EH (cell line): ENCODE measurements at regions not wholly inside any gene's neighbourhood (a gene's known extent, or its start where the extent isn't known, plus 50 kb on each side); places are given as distances from the start of the nearest gene placed in this dataset.

Experiments
- DNase-seq: peaks from one replicate; pipeline ENCODE4 v3.0.0-alpha.2; 2015; ENCODE audit warnings: low read depth

DNA sequence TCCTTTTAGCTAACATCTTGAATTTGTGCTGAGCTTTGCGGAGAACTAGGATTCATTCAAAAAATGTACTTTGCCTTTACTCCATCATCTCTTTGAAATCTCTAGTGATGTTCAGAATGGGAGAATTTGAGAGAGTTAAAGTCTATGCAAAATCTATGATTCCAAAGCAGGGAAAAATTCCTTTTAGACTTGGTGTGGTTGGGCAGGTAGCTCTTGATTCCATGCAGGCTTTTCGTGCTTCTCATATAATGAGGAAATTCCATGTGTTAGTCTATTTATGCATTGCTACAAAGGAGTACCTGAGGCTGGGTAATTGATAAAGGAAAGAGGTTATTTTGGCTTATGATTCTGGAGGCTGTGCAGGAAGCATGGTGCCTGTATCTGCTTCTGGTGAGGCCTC lies 258.9 kb upstream of the EPHA4 start:
- DNase-seq: no peak

DNA sequence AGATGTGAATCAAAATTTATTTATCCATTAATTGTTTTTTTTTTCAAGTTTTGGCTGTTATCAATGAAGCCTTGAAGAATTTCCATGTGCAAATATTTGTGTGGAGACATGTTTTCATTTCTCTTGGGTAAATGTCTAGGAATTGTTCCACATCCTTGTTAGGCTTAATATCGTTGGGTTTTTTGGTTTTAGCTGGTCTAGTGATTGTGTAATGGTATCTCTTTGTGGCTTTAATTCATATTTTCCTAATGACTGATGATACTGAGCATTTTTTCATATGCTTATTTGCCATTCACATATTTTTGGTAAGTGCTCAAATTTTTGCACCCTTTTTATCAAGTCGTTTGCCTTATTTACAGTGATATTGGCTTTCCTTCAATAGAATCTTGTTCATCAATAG lies 250.3 kb upstream of the EPHA4 start:
- peak; percentile 3 for DNase-seq

DNA sequence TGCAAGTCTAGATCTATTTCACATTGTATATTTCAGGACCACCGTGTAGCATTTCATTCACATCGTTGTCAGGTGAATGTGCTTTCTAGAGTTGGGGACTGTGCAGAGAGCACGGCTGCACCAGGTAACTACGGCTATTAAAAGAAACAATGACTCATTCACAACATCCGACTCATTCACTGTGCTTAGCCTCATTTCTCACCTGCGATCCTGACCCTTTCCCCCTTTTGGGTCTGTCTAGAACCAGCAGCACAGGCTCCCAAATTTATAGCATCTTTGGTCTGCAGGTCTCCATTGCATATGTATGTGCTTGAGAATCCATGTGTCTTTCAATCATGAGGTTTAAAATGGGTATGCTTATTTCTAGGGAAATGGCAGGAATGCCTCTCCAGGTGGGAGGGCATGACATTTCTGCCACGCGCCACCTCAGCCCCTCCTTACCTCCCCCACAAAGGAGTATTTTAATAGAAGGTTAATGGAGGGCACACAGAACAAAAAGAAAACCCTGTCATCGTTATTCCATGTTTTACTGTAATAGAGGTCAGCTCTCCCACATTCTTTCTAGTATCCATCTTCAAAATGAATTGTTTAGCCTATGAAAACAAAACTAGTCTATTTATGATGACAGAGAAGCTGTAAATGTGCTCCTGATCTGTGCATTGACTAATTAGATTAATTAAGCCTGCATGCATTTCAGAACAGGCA lies 246.7 kb upstream of the EPHA4 start:
- DNase-seq: no peak

DNA sequence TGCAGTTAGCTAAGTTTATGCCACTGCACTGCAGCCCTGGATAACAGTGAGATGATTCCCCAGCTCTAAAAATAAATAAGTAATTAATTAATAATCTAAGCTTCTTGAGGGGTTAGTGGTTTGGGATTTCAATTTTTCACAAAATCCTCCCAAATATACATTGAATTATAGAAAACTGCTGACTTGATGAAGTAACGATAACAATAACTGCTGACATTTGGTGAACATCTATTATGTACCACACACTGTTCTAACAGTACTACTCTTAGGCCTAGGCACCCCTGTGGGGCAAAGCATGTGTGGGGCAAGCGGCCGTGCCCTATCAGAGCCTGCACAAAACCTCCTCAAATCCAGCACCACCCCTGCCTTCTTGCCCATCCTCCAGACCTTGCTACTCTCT lies 245.8 kb upstream of the EPHA4 start:
- DNase-seq: no peak

DNA sequence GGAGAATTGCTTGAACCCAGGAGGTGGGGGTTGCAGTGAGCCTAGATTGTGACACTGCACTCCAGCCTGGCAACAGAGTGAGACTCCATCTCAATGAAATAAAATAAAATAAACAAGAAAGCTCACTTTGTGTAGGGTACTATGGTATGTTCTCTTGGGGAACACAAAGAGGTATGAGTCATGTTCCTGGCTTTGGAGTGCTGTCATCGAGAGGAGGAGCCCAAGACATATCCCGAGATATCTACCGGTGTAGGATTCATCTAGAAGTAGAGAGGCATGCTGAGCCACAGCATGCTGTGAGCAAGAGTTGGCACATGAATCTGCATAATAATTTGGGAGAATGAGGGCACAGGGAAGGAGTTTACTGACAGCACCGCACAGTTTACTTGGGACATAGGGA lies 244.9 kb upstream of the EPHA4 start:
- peak; percentile 3 for DNase-seq

DNA sequence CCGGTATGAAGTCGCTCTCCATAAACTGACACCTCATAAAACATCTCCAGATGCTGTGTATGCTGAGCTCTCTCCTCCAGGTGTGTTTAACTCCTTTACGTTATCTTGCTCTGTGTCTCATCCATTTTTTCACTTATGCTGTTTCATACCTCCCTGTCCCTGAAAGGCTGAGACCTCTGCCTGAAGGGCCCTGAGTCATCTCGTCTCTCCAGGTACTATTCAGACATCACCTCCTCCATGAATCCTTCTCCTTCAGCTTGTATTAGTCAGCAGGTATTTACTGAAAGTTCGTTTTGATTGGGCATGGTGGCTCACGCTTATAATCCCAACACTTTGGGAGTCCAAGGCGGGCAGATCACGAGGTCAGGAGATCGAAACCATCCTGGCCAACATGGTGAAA lies 244.5 kb upstream of the EPHA4 start:
- no peak for DNase-seq

DNA sequence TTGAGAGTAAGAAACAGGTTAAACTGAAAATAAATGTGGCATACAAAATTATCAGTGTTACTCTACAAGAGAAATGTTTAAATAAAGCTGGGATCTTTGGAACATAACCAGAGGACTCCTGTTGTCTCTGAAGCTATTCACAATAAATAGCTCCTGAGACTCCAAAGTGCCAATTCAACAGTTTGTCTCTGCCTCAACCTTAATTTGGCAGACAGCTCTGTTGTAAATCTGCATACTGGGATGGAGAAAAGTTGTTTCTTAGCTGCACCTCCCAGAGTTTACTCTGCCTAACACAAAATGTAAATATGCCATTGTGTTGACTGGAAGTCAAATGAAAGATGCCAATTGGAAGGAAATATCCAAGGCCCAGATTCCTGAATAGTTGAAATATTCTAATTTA lies 238.5 kb upstream of the EPHA4 start:
- no peak for DNase-seq

DNA sequence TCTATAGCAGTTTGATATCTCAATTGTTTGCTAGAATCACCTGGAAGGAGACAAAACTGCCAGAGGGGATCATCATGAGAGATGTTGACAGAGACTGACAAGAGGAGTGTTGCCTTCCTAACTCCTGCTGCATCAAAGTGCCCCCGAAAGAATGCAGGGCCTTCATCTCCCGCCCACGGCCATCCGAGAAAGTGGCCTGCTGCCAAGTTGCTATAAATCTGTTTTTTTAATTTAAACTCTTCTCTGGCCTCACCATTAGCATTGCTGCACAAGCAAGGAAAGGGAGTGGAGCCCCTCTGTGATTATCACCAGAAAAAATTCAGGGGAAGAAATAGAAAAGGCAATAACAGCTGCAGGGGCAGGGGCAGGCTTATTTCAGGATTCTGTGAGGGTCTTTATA lies 238.1 kb upstream of the EPHA4 start:
- DNase-seq: no peak

DNA sequence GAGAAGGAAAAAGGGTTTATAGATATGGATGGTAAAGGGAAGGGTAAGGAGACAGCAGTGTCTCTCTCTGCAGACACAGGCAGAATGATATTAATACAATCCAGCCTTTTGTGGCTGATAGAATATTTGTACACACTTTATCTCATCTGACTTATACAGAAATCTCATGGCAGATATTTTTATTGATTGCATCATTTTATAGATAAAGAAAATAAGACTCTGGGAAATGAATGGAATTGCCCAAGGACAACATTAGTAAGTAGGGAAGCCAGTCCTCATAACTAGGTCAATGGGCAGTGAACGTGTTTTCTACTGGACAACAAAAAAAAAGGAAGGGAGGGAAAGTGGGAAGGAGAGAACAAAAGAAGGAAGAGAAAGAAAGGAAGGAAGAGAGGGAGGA lies 236.4 kb upstream of the EPHA4 start:
- DNase-seq: no peak

DNA sequence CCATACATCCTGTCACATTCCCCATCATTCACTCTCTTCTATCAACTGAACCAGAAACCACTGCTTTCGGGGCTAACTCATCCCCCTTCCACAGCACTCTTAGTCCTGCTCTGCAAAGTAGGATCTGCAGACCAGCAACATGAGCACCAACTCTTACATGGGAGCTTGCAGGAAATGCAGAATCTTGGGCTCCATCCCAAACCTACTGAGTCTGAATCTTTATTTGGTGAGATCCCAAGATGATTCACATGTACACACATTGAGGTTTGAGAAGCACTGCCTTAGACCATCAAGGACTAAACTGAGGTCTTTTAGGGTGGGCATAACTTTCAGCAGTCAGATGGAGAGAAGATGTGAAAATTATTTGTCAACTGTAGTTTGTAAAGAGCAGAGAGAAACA lies 235.6 kb upstream of the EPHA4 start:
- no peak for DNase-seq

DNA sequence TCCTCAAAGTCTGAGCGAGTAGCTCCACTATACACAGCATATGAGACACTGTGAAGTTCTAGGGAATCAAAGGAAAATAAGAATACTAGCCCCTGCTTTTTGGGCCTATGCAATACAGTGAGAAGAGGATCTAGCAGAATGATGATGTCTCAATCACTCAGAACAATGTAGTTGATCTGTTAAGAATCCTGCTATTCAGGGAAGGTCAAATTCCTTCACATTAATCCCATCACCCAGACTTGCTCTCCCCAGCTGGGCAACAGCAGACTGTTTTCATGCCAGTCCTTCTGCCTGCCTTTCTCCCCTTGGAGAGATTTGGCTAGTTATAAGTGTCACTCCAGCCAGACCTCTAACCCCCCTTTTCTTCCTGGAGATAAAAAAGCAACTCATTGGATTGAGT lies 230.0 kb upstream of the EPHA4 start:
- no peak for DNase-seq

DNA sequence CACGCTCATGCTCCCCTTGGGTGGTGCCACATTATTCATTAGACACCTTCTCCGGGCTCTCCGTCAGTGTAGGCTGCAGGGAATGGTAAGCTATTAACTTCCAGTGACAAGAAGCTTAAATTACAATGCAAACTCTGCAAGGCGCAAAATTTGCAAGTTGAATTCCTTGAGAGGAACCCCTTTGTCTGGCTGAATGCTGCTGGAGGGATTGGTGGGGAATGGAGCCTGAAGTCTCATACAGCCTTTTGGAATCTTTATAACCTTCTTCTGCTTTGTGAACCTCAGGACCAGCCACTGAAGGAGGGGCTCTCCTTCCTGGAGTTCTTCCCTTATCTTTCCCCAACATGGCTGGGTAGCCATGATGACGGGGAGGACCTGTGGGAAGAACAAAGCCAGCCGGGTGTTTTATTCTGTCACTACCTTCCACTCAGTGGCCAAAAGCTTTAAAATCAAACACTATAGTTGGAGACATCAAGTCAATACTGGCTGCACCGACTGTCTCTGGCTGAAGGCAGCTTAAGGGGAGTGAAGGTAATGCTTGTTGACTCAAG lies 220.9 kb upstream of the EPHA4 start:
- no peak for DNase-seq

DNA sequence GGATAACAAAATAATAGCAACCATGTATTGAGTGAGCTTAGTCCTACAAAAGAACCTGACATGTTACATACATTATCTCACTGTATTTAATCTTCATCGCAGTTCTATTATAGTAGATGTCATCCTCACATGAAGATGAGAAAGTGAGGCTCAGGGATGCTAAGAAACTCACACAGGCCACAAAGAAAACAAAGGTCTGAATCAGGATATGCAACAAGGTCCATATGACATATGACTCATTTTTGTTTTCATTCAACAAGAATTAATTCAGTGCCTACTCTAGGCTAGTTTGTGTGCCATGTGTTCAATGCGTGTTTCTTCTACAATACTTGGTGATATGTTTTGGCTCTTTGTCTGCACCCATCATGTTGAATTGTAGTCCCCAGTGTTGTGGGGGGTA lies 219.7 kb upstream of the EPHA4 start:
- no peak for DNase-seq

DNA sequence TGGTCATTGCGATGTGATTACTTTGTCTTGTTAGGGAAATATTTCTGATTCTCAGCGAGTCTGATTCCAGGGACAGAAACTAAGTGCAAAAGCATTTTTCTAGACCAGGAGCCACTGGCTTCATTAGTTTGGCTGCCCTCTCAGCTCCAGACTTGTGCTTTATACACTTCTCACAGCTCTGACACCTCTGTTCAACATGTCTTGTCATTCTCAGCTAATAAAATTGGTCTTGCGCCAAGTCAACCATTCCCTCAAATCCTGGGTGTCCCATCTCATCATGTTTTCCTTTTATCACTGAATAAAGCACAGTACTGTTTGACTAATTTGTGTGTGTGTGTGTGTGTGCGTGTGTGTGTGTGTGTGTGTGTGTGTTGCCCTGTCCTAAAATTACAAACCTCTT lies 215.5 kb upstream of the EPHA4 start:
- no peak for DNase-seq

DNA sequence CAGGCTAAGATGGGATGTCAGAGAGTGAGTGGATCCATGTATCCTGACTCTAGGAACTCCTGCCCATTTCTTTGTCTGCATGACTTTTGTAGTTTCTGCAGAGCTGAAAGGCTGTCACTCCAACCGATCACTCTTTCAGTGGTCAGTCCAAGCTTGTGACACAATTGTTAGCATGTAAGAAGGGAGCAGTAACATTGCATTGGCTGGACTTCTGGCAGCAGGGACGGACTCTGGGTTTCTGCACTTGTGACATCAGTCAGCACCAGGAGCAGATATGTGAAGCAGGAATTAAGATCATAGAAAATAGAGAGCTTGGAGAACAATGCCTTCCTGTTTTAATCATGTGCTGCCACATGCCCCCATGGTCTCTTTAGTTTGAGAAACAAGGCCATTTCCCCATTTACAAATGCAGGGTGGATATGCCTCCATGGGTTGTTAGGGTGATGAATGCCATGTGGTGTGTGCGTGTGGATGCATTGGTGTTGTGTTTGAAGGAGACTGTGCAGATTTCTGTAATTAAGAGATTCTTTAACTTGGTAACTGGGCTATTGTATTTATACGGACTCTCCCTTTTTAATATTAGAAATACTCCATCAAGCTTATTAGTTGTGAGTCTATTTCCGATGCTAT lies 214.3 kb upstream of the EPHA4 start:
- no peak for DNase-seq

DNA sequence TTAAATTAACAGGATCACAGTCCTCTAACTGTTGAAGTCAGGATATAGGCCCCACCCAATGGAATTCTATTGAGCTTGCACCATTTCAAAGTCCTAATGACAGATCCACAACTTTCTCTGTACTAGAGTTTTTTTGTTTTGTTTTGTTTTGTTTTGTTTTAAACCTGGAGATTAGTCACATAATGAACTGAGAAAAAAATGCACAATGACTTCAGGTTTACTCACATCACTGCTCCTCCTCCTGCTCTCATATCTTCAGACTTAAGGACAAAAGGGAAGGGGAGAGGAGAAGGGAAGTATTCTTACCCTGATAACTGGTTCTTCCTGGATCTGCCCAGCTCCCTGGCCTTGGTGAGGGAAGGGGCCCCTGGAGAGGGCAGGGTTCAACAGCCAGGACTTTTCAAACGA lies 208.2 kb upstream of the EPHA4 start:
- DNase-seq: no peak

DNA sequence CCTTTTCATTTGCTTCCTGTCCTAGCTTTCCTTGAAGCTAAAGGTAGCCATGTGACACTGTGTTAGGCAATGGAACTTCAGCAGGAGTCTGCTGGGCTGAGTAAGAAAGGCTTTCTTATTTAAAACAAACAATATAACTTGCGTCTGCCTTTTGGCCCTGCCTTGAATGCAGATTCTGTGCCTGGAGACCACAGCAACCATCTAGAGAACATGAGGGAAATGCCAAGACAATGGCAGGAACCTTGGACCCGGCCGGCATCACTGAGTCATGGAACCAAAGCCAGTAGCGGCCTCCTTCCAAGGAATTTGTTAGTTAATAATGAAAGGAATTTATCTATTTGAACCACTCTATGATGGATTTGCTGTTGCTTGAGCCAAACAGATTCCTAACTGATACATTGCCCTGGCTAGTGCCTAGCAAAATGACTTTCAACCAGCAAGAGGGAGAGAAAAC lies 207.5 kb upstream of the EPHA4 start:
- peak; percentile 55 for DNase-seq

DNA sequence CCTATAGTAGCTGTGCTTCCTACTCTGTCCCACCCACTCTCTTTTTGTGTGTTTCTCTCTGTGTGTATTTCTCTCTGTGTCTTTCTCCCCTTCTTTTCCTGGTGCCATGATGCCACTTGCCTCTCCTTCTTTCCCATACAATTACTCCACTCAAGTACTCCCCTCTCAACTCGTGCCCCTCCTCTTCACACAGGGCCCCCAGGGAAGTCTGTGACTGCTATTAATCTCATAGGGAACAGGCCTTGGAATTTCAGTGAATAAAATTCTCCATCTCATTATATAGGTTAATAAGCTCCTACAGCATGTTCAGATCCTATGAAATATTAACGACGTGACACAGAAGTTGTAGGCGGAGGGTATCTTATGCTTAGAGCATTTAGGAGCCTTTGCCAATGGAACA lies 205.9 kb upstream of the EPHA4 start:
- DNase-seq: no peak

DNA sequence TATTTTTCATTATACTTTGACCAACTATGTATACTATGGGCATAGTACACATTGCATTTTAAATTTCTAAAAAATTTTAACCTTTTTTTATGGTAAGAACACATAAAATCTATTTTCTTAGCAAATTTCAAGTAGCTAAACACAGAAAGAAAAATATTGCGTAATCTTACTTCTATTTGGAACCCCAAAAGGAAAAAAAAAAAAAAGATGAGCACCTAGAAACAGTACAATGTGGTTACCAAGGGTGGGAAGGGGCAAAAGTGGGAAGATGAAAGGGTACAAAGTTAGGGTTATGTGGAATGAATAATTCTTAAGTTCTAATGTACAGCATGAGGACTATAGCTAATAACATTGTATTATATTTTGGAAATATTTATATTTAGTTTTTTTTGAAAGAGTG lies 205.0 kb upstream of the EPHA4 start:
- DNase-seq: no peak

DNA sequence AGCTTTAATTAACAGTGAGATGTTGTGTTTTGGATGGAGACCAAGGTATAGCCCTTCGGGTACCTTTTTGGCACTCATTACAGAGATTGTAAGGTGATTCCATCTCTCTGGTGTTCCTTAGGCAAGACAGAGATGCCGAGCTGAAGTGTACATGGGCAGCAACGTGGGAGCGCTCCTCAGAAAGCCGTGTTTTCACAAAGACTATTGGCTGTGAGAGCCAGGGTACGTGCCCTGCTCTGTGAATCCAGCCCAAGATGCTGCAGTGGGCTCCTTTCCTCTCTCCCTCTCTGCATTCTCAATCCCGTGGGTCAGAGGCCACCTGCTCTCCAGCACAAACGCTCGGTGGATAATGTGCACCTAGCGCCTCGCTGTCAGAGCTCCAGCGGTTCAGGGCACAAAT lies 203.0 kb upstream of the EPHA4 start:
- DNase-seq: no peak

DNA sequence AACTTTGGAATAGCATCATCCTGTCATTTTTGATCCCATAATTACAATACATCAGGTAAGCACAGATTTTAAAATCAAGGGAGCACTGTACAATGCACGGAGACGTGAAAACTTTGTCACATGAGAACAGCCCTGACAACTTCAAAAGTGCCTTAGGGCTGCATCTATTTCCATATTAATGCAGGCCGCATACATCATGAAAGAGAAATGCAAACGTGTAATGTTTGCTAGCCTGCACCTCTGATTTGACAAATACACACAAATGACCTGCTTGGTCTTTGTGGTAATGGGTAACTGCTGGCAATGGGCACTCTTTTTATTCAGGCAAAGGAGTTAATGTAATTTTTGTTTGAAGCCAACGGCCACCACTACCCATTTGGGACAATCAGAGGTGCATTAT lies 202.0 kb upstream of the EPHA4 start:
- DNase-seq: no peak

DNA sequence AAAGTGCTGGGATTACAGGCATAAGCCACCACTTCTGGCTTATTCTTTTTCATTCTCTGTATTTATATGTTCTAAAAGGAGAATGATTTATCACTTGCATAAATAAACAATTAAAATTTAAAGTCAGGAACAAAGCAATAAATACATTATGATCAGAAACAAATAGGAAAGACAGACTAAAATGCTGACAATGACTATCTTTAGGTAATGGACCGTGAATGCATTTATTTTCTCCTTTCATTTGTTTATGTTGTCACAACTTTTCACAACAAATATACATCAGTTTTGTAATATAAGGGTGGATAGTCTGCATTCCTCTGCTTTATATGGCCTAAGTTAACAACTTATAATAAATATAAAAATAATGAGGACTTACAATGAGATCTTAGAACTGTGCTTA lies 199.2 kb upstream of the EPHA4 start:
- no peak for DNase-seq

DNA sequence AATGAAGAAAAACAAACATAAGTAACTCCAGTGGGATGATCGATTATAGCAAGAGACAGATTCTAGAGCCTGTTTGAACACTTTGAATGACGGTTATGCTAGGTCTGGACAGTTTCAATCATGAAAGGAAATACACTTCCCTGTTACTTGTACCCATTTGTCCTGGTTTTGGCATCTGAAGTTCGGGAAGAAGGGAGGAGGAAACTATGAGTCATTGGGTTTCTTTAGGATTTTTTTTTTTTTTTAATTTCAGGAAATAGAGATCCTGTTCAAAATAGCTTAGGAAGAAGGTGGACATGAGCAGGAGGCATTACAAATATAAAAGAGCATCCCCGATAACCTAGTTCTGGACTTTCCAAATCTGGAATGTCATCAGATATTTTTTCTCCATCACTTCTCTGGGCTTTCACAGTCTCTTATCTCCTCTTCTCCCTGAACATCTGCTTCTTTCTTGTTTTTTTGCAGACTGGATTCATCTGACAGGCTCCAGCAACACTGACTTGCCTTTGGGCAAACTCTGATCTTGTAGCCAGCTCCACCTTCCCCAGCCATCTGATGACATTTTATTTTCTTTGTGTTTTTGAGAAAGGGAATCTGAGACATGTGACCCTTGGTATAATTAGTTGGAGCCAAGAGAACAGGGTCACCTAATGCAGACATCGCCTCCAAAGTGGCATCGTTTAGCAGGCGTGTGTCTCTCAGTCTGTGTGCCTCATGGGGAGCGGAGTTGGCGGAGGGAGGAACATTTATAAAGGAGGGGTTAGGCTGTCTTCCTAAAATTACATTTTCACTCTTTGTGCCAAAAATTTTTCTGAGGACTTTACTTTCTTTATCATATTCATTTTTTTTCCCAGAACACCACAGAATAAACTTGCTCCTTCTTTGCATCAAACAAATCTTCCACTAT lies 195.3 kb upstream of the EPHA4 start:
- no peak for DNase-seq
